ENCODE measurements at regions not wholly inside any gene's neighbourhood (a gene's known extent, or its start where the extent isn't known, plus 50 kb on each side); places are given as distances from the start of the nearest gene placed in this dataset.

DNA sequence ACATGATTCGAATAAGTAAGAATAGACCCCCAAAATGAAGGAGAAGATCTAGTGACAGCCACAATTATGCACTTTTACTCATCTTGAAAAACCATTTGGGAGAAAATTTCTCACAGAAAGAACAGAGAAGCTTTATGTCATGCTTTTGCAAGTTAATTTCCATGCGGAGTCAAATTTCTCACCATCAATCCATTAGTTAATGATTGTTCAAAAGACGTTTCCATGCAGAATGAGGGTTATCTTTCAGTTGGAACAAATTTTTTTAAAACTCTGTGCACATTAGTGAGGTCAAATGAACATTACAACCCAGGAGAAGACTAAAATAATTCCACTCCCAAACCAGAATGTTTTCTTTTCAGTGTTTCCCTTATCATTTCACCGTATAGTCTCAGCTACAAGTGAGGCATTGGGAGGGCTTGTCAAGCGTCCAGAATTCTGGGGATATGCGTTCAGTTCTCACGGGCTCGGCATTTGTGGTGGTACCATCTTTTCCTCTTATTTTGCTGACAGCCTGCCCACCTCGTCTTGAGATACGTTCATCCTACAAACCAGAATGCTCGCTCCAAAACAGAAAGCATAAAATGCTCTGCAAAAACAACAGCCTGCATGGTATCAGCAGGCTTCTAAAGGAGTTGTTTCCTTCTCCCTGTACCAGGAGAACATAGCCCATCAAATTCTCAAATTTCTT lies 130.8 kb upstream of the TBL1X start:
- BruUV-seq (replicated peaks) = no TSS peak
- H2BK5ac ChIP-seq (ENCODE audit: low read depth, low read length, poor library complexity, severe bottlenecking) = no peak overlapping the region
- no peak for ATAC-seq (ENCODE audit: low read depth)
- no peaks in the 10 kb centered on the region for H3K9me1 ChIP-seq (ENCODE audit: insufficient read depth, low read length)
- no peak overlapping the region for H2AK5ac ChIP-seq (ENCODE audit: low read depth, low read length)
- no peak overlapping the region for H3K56ac ChIP-seq (ENCODE audit: extremely low read depth, insufficient read depth, low read length)
- no peak overlapping the region for H2AFZ ChIP-seq (replicated peaks; ENCODE audit: low read length, poor library complexity)
- H3K14ac ChIP-seq (replicated peaks; ENCODE audit: low read depth, low read length) = no peak overlapping the region
- no peaks in the 10 kb centered on the region for H3K79me1 ChIP-seq (ENCODE audit: low read depth in 1 of 2, low read length in 2 of 2)
- no peaks in the 10 kb centered on the region for H4K20me1 ChIP-seq (ENCODE audit: insufficient read depth, low read length)
- in situ Hi-C loops (cut with MboI; ENCODE audit: low sequenced_read_pairs) (no loop called here), dilution Hi-C loops (cut with HindIII; ENCODE audit: low sequenced_read_pairs, unreplicated experiment) (no loop called here), intact Hi-C loops (cut with micrococcal nuclease) (no loop called here)
- no peak overlapping the region for H3K23ac ChIP-seq (ENCODE audit: low read depth, low read length)
- no peak overlapping the region for H3K4me2 ChIP-seq (ENCODE audit: low read depth, low read length)
- H3K4ac ChIP-seq (ENCODE audit: low read depth, low read length) = no peak overlapping the region
- no peak for DNase-seq
- no peaks in the 10 kb centered on the region for H3K27me3 ChIP-seq (ENCODE audit: control insufficient read depth, insufficient read depth, low read length)
- POLR2A ChIA-PET (ENCODE audit: unreplicated experiment) = no interaction called here
- no peak for TF ChIP-seq SMC3 (IDR thresholded peaks at IDR 0.05; ENCODE audit: low read depth, low read length)
- TF ChIP-seq, protein P1, sequence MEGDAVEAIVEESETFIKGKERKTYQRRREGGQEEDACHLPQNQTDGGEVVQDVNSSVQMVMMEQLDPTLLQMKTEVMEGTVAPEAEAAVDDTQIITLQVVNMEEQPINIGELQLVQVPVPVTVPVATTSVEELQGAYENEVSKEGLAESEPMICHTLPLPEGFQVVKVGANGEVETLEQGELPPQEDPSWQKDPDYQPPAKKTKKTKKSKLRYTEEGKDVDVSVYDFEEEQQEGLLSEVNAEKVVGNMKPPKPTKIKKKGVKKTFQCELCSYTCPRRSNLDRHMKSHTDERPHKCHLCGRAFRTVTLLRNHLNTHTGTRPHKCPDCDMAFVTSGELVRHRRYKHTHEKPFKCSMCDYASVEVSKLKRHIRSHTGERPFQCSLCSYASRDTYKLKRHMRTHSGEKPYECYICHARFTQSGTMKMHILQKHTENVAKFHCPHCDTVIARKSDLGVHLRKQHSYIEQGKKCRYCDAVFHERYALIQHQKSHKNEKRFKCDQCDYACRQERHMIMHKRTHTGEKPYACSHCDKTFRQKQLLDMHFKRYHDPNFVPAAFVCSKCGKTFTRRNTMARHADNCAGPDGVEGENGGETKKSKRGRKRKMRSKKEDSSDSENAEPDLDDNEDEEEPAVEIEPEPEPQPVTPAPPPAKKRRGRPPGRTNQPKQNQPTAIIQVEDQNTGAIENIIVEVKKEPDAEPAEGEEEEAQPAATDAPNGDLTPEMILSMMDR (conservative IDR thresholded peaks at IDR 0.05; ENCODE audit: low read depth, low read length) = no peak
- TF ChIP-seq, protein P2, sequence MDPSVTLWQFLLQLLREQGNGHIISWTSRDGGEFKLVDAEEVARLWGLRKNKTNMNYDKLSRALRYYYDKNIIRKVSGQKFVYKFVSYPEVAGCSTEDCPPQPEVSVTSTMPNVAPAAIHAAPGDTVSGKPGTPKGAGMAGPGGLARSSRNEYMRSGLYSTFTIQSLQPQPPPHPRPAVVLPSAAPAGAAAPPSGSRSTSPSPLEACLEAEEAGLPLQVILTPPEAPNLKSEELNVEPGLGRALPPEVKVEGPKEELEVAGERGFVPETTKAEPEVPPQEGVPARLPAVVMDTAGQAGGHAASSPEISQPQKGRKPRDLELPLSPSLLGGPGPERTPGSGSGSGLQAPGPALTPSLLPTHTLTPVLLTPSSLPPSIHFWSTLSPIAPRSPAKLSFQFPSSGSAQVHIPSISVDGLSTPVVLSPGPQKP (IDR thresholded peaks at IDR 0.05; ENCODE audit: borderline replicate concordance, low read depth, low read length) = no peak
- no peak for TF ChIP-seq MXI1 (IDR thresholded peaks at IDR 0.05; ENCODE audit: borderline replicate concordance, low read depth, low read length)
- no peak for TF ChIP-seq CHD1 (IDR thresholded peaks at IDR 0.05; ENCODE audit: low read depth, low read length)
- TF ChIP-seq MAFK (IDR thresholded peaks at IDR 0.05; ENCODE audit: low read depth, low read length) = no peak
- TF ChIP-seq NFE2L2 (IDR thresholded peaks at IDR 0.05; ENCODE audit: low read depth, low read length) = no peak
- no peak for TF ChIP-seq CEBPB (IDR thresholded peaks at IDR 0.05; ENCODE audit: low read depth, low read length)
- no peak for TF ChIP-seq MAZ (IDR thresholded peaks at IDR 0.05; ENCODE audit: borderline replicate concordance, low read depth, low read length)
- no peak for TF ChIP-seq RAD21 (IDR thresholded peaks at IDR 0.05; ENCODE audit: low read length)
- TF ChIP-seq FOS (IDR thresholded peaks at IDR 0.05; ENCODE audit: low read depth, low read length) = no peak
- no peak for TF ChIP-seq RCOR1 (IDR thresholded peaks at IDR 0.05; ENCODE audit: insufficient replicate concordance, low read length)
- TF ChIP-seq BHLHE40 (IDR thresholded peaks at IDR 0.05; ENCODE audit: low read depth, low read length) = no peak
- TF ChIP-seq, protein P3, sequence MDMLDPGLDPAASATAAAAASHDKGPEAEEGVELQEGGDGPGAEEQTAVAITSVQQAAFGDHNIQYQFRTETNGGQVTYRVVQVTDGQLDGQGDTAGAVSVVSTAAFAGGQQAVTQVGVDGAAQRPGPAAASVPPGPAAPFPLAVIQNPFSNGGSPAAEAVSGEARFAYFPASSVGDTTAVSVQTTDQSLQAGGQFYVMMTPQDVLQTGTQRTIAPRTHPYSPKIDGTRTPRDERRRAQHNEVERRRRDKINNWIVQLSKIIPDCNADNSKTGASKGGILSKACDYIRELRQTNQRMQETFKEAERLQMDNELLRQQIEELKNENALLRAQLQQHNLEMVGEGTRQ (IDR thresholded peaks at IDR 0.05; ENCODE audit: low read depth, low read length) = no peak
- TF ChIP-seq RFX5 (IDR thresholded peaks at IDR 0.05; ENCODE audit: low read depth, low read length) = no peak
- TF ChIP-seq POLR2A (IDR thresholded peaks at IDR 0.05; ENCODE audit: low read depth, low read length) = no peak
- H3K9ac ChIP-seq (ENCODE audit: low read depth, low read length) = no peak overlapping the region
- no peak overlapping the region for H3K27ac ChIP-seq (ENCODE audit: insufficient read depth, low read length)
- peaks cover 4% of the 10 kb centered on the region for H3K4me1 ChIP-seq (ENCODE audit: control insufficient read depth, insufficient read depth, low read length)
- H2AK9ac ChIP-seq (replicated peaks; ENCODE audit: low read depth, low read length, poor library complexity) = no peak overlapping the region
- H2BK15ac ChIP-seq (ENCODE audit: low read depth, low read length) = no peak overlapping the region
- CTCF ChIA-PET = no interaction called here
- H3K36me3 ChIP-seq (ENCODE audit: control insufficient read depth, insufficient read depth, low read length) = no peaks in the 10 kb centered on the region
- no peak overlapping the region for H3K4me3 ChIP-seq (ENCODE audit: insufficient read depth, low read depth, low read length)
- no peak overlapping the region for H2BK120ac ChIP-seq (ENCODE audit: low read depth, low read length)
- H2BK20ac ChIP-seq (ENCODE audit: low read depth, low read length) = no peak overlapping the region
- no peak overlapping the region for H4K5ac ChIP-seq (ENCODE audit: low read depth, low read length)
- no peak overlapping the region for H4K91ac ChIP-seq (ENCODE audit: insufficient read depth, low read depth, low read length)
- H3K9me3 ChIP-seq (ENCODE audit: control insufficient read depth, insufficient read depth, low read length) = no peaks in the 10 kb centered on the region
- H3K18ac ChIP-seq (ENCODE audit: low read depth, low read length) = no peak overlapping the region
- H4K8ac ChIP-seq (ENCODE audit: low read depth in 2 of 2, low read length in 2 of 2) = no peak overlapping the region
- WGBS, 2 experiments (ENCODE audit: extremely low coverage in 2 of 2, insufficient read length in 1 of 2) = no CpG with 5 or more reads among the region's 11 CpGs

Measured in IMR-90 (cell line).